ENCODE measurements at regions not wholly inside any gene's neighbourhood (a gene's known extent, or its start where the extent isn't known, plus 50 kb on each side); places are given as distances from the start of the nearest gene placed in this dataset.

DNA sequence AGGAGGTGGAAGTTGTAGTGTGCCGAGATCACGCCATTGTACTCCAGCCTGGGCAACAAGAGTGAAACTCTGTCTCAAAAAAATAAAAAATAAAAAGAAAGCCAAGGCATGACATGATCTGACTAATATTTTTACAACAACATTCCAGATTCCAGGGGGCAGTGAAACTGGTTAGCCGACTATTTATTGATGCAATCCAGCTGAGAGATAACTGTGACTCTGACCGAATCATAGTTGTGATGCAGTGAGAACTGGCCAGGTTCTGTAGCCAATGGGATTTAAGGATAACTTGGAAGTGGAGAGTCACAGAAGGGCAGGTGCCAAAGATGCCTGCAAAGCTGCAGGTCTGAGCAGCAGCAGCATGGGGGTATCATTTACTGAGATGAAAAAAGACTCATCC, 82.9 kb upstream of the TSHZ2 start:
- H3K9me3 ChIP-seq (ENCODE audit: control extremely low read depth in 1 of 5, control insufficient read depth in 4 of 5, insufficient read depth in 2 of 5, low read depth in 1 of 5, low read length in 4 of 5), result no peaks in the 10 kb centered on the region
- no peaks in the 10 kb centered on the region for H3K36me3 ChIP-seq (ENCODE audit: control insufficient read depth in 4 of 4, insufficient read depth in 4 of 4, low read length in 3 of 4)
- H3K27me3 ChIP-seq (replicated peaks in 2 of 5; ENCODE audit: control insufficient read depth in 4 of 5, insufficient read depth in 5 of 5, low read length in 4 of 5), result no peaks in the 10 kb centered on the region
- H3K27ac ChIP-seq (ENCODE audit: insufficient read depth in 1 of 2, low read depth in 1 of 2, low read length in 2 of 2, poor library complexity in 1 of 2, severe bottlenecking in 2 of 2), result no peak overlapping the region
- DNase-seq, result no peak
- H3K4me1 ChIP-seq (ENCODE audit: control extremely low read depth in 1 of 4, control insufficient read depth in 4 of 4, insufficient read depth in 4 of 4, low read length in 3 of 4), result no peaks in the 10 kb centered on the region
- ChIA-PET POLR2A (no interaction called here), CTCF (no interaction called here)
- H3K4me3 ChIP-seq (ENCODE audit: control insufficient read depth in 1 of 7, extremely low read depth in 1 of 7, insufficient read depth in 4 of 7, low read depth in 2 of 7, low read length in 6 of 7), result no peak overlapping the region
- WGBS (ENCODE audit: insufficient coverage), result 100% methylated on average over 2 of the region's 4 CpGs

- ChIA-PET POLR2A (no interaction called here), CTCF (no interaction called here)
- no CpG with 5 or more reads among the region's 3 CpGs for WGBS (ENCODE audit: insufficient coverage)
Measured at GRCh38 chr20:52888096-52888495, 84.1 kb upstream of the TSHZ2 start.

GRCh38 chr20:52880997-52881396, 91.2 kb upstream of the TSHZ2 start:
- Histone ChIP-seq H3K4me1 (ENCODE audit: control extremely low read depth in 1 of 4, control insufficient read depth in 4 of 4, insufficient read depth in 4 of 4, low read length in 3 of 4) (no peaks in the 10 kb centered on the region), H3K27me3 (replicated peaks in 2 of 5; ENCODE audit: control insufficient read depth in 4 of 5, insufficient read depth in 5 of 5, low read length in 4 of 5) (no peaks in the 10 kb centered on the region), H3K9me3 (ENCODE audit: control extremely low read depth in 1 of 5, control insufficient read depth in 4 of 5, insufficient read depth in 2 of 5, low read depth in 1 of 5, low read length in 4 of 5) (no peaks in the 10 kb centered on the region), H3K36me3 (ENCODE audit: control insufficient read depth in 4 of 4, insufficient read depth in 4 of 4, low read length in 3 of 4) (no peaks in the 10 kb centered on the region), H3K27ac (ENCODE audit: insufficient read depth in 1 of 2, low read depth in 1 of 2, low read length in 2 of 2, poor library complexity in 1 of 2, severe bottlenecking in 2 of 2) (no peak overlapping the region), H3K4me3 (ENCODE audit: control insufficient read depth in 1 of 7, extremely low read depth in 1 of 7, insufficient read depth in 4 of 7, low read depth in 2 of 7, low read length in 6 of 7) (no peak overlapping the region)
- no peak for DNase-seq
- POLR2A ChIA-PET, result no interaction called here
- CTCF ChIA-PET, result no interaction called here

More at GRCh38 chr20:52888096-52888495, 84.1 kb upstream of the TSHZ2 start:
- Histone ChIP-seq H3K4me1 (ENCODE audit: control extremely low read depth in 1 of 4, control insufficient read depth in 4 of 4, insufficient read depth in 4 of 4, low read length in 3 of 4) (no peaks in the 10 kb centered on the region), H3K27ac (ENCODE audit: insufficient read depth in 1 of 2, low read depth in 1 of 2, low read length in 2 of 2, poor library complexity in 1 of 2, severe bottlenecking in 2 of 2) (no peak overlapping the region), H3K9me3 (ENCODE audit: control extremely low read depth in 1 of 5, control insufficient read depth in 4 of 5, insufficient read depth in 2 of 5, low read depth in 1 of 5, low read length in 4 of 5) (no peaks in the 10 kb centered on the region), H3K4me3 (ENCODE audit: control insufficient read depth in 1 of 7, extremely low read depth in 1 of 7, insufficient read depth in 4 of 7, low read depth in 2 of 7, low read length in 6 of 7) (no peak overlapping the region), H3K36me3 (ENCODE audit: control insufficient read depth in 4 of 4, insufficient read depth in 4 of 4, low read length in 3 of 4) (no peaks in the 10 kb centered on the region), H3K27me3 (replicated peaks in 2 of 5; ENCODE audit: control insufficient read depth in 4 of 5, insufficient read depth in 5 of 5, low read length in 4 of 5) (no peaks in the 10 kb centered on the region)
- DNase-seq, result no peak

DNA sequence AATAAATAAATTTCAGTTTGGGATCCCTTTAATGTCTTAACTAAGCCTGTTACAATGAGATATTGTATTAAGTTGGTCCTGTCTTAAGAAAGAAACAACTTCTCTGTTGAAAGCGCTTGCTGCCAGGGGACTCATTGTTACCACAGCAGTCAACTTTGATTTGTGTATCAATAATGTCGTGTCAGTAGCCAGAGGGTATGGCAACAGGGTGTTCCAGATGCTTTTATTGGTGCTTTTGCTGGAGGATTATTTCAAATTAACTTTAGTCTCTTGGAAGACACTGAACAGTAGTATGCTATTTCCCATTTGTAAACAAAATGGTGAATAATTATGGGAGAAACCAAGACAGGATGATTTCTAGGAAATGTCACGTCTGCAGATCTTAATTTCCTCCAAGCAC, 91.9 kb upstream of the TSHZ2 start:
- POLR2A ChIA-PET, result no interaction called here
- CTCF ChIA-PET, result no interaction called here
- no peak for DNase-seq
- 36% methylated on average over 2 of the region's 3 CpGs for WGBS (ENCODE audit: insufficient coverage)
- Histone ChIP-seq H3K9me3 (ENCODE audit: control extremely low read depth in 1 of 5, control insufficient read depth in 4 of 5, insufficient read depth in 2 of 5, low read depth in 1 of 5, low read length in 4 of 5) (no peaks in the 10 kb centered on the region), H3K27ac (ENCODE audit: insufficient read depth in 1 of 2, low read depth in 1 of 2, low read length in 2 of 2, poor library complexity in 1 of 2, severe bottlenecking in 2 of 2) (no peak overlapping the region), H3K4me3 (ENCODE audit: control insufficient read depth in 1 of 7, extremely low read depth in 1 of 7, insufficient read depth in 4 of 7, low read depth in 2 of 7, low read length in 6 of 7) (no peak overlapping the region), H3K4me1 (ENCODE audit: control extremely low read depth in 1 of 4, control insufficient read depth in 4 of 4, insufficient read depth in 4 of 4, low read length in 3 of 4) (no peaks in the 10 kb centered on the region), H3K36me3 (ENCODE audit: control insufficient read depth in 4 of 4, insufficient read depth in 4 of 4, low read length in 3 of 4) (no peaks in the 10 kb centered on the region), H3K27me3 (replicated peaks in 2 of 5; ENCODE audit: control insufficient read depth in 4 of 5, insufficient read depth in 5 of 5, low read length in 4 of 5) (no peaks in the 10 kb centered on the region)

- Histone ChIP-seq H3K27me3 (replicated peaks in 2 of 5; ENCODE audit: control insufficient read depth in 4 of 5, insufficient read depth in 5 of 5, low read length in 4 of 5) (no peaks in the 10 kb centered on the region), H3K36me3 (ENCODE audit: control insufficient read depth in 4 of 4, insufficient read depth in 4 of 4, low read length in 3 of 4) (no peaks in the 10 kb centered on the region), H3K4me1 (ENCODE audit: control extremely low read depth in 1 of 4, control insufficient read depth in 4 of 4, insufficient read depth in 4 of 4, low read length in 3 of 4) (no peaks in the 10 kb centered on the region), H3K4me3 (ENCODE audit: control insufficient read depth in 1 of 7, extremely low read depth in 1 of 7, insufficient read depth in 4 of 7, low read depth in 2 of 7, low read length in 6 of 7) (no peak overlapping the region), H3K9me3 (ENCODE audit: control extremely low read depth in 1 of 5, control insufficient read depth in 4 of 5, insufficient read depth in 2 of 5, low read depth in 1 of 5, low read length in 4 of 5) (no peaks in the 10 kb centered on the region), H3K27ac (ENCODE audit: insufficient read depth in 1 of 2, low read depth in 1 of 2, low read length in 2 of 2, poor library complexity in 1 of 2, severe bottlenecking in 2 of 2) (no peak overlapping the region)
- POLR2A ChIA-PET, result no interaction called here
- 85% methylated on average over 2 of the region's 3 CpGs for WGBS (ENCODE audit: insufficient coverage)
- no peak for DNase-seq
- CTCF ChIA-PET, result no interaction called here
Measured at GRCh38 chr20:52874241-52874640, 97.9 kb upstream of the TSHZ2 start.

DNA sequence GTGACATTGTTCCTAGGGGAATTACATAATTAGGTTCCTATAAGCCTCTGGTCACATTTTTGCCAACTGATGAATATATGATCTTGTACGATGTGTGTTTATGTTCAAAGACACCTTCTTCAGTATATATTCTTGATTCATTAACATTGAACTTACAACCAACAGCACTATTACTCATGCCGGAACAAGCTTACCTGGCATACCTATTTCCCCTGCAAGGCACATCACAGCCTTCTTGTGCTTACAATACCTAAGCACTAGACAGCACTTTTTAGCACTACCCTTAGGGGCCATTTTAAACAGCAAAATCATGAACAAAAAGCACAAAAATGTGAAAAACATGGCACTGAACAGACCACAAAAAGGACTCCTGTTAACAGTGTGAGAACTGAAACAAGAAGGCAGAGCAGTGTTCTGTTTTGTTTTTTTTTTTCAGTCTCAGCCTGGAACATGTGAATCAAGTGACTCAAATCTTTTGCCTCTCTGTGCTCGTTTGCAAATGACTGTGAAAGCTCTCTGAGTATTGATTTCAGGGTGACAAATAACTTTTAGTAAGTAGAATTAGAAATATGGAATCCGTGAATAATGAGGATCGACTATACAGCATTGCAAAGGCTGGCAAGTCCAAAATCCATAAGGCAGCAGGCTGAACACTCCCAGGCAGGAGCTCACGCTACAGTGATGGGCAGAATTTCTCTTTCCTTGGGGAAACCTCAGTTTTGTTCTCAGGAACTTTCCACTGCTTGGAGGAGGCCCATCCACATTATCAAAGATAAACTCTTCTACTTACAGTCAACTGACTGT, 102.3 kb upstream of the TSHZ2 start:
- WGBS (ENCODE audit: insufficient coverage), result 93% methylated on average over 5 of the region's 6 CpGs

DNA sequence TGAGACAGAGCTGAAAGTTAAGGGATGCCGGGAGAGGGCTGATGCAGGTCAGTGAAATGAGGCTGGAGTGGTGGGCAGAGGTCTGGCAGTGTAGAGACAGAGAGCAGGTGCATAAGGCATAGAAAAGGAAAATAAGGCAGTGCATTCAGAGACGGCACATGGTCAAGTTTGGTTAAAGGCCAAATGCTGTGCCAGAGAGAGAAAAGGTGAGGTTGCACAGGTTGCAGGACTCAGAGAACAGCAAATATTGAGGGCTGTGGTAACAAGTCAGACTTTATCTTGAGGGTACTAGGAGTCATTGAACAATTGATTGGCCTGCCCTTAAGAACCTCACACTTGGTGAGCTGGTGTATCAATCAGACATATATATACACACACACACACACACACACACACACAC, 102.9 kb upstream of the TSHZ2 start:
- H3K9me3 ChIP-seq (ENCODE audit: control extremely low read depth in 1 of 5, control insufficient read depth in 4 of 5, insufficient read depth in 2 of 5, low read depth in 1 of 5, low read length in 4 of 5), result no peaks in the 10 kb centered on the region
- no peaks in the 10 kb centered on the region for H3K27me3 ChIP-seq (replicated peaks in 2 of 5; ENCODE audit: control insufficient read depth in 4 of 5, insufficient read depth in 5 of 5, low read length in 4 of 5)
- CTCF ChIA-PET, result no interaction called here
- no peaks in the 10 kb centered on the region for H3K4me1 ChIP-seq (ENCODE audit: control extremely low read depth in 1 of 4, control insufficient read depth in 4 of 4, insufficient read depth in 4 of 4, low read length in 3 of 4)
- WGBS (ENCODE audit: insufficient coverage), result 100% methylated on average over 2 of the region's 2 CpGs
- no peaks in the 10 kb centered on the region for H3K36me3 ChIP-seq (ENCODE audit: control insufficient read depth in 4 of 4, insufficient read depth in 4 of 4, low read length in 3 of 4)
- POLR2A ChIA-PET, result no interaction called here
- DNase-seq, result no peak
- no peak overlapping the region for H3K4me3 ChIP-seq (ENCODE audit: control insufficient read depth in 1 of 7, extremely low read depth in 1 of 7, insufficient read depth in 4 of 7, low read depth in 2 of 7, low read length in 6 of 7)
- no peak overlapping the region for H3K27ac ChIP-seq (ENCODE audit: insufficient read depth in 1 of 2, low read depth in 1 of 2, low read length in 2 of 2, poor library complexity in 1 of 2, severe bottlenecking in 2 of 2)

More for the DNA sequence above, 102.3 kb upstream of the TSHZ2 start:
- DNase-seq, result no peak
- no peak overlapping the region for H3K27ac ChIP-seq (ENCODE audit: insufficient read depth in 1 of 2, low read depth in 1 of 2, low read length in 2 of 2, poor library complexity in 1 of 2, severe bottlenecking in 2 of 2)
- CTCF ChIA-PET, result no interaction called here
- H3K36me3 ChIP-seq (ENCODE audit: control insufficient read depth in 4 of 4, insufficient read depth in 4 of 4, low read length in 3 of 4), result no peaks in the 10 kb centered on the region
- H3K4me1 ChIP-seq (ENCODE audit: control extremely low read depth in 1 of 4, control insufficient read depth in 4 of 4, insufficient read depth in 4 of 4, low read length in 3 of 4), result no peaks in the 10 kb centered on the region
- no peaks in the 10 kb centered on the region for H3K9me3 ChIP-seq (ENCODE audit: control extremely low read depth in 1 of 5, control insufficient read depth in 4 of 5, insufficient read depth in 2 of 5, low read depth in 1 of 5, low read length in 4 of 5)
- POLR2A ChIA-PET, result no interaction called here
- H3K27me3 ChIP-seq (replicated peaks in 2 of 5; ENCODE audit: control insufficient read depth in 4 of 5, insufficient read depth in 5 of 5, low read length in 4 of 5), result no peaks in the 10 kb centered on the region
- no peak overlapping the region for H3K4me3 ChIP-seq (ENCODE audit: control insufficient read depth in 1 of 7, extremely low read depth in 1 of 7, insufficient read depth in 4 of 7, low read depth in 2 of 7, low read length in 6 of 7)
